ENCODE measurements at regions not wholly inside any gene's neighbourhood (a gene's known extent, or its start where the extent isn't known, plus 50 kb on each side); places are given as distances from the start of the nearest gene placed in this dataset.

- TF ChIP-seq CTCF (IDR thresholded peaks at IDR 0.05) (no peak), EP300 (IDR thresholded peaks at IDR 0.05) (no peak), POLR2A (IDR thresholded peaks at IDR 0.05) (no peak), POLR2AphosphoS5 (IDR thresholded peaks at IDR 0.05) (no peak)
Measured at GRCh38 chr9:89655990-89656657, 51.3 kb downstream of the GADD45G start.

Data from gastroesophageal sphincter (tissue), 3 donors.